DOHH2 (cell line): ENCODE measurements at regions not wholly inside any gene's neighbourhood (a gene's known extent, or its start where the extent isn't known, plus 50 kb on each side); places are given as distances from the start of the nearest gene placed in this dataset.
A peak's percentile ranks its signal among the peaks of the same experiment; 100 is the strongest.

Experiments
- H3F3A ChIP-seq: fragments of 200-600 bp; sonication (generic), shearing (Covaris generic); 2 replicates; pipeline ENCODE4 v1.6.0; 2016; ENCODE audit warnings: antibody characterized with exemption, mild to moderate bottlenecking; ENCODE audit not compliant: control insufficient read depth, insufficient read depth
- H3K27ac ChIP-seq: fragments of 200-600 bp; sonication (generic); 2 replicates; pipeline ENCODE4 v1.5.1; 2014; ENCODE audit warnings: low read depth, mild to moderate bottlenecking, low read length, moderate library complexity
- H3K27me3 ChIP-seq: fragments of 200-600 bp; sonication (generic); 2 replicates; pipeline ENCODE4 v1.6.1; 2014; ENCODE audit warnings: mild to moderate bottlenecking, low read length, mixed read lengths; ENCODE audit not compliant: control insufficient read depth
- H3K36me3 ChIP-seq: fragments of 200-600 bp; sonication (generic); 2 replicates; pipeline ENCODE4 v1.6.1; 2014; ENCODE audit warnings: mild to moderate bottlenecking, low read length, moderate library complexity, mixed read lengths; ENCODE audit not compliant: control insufficient read depth
- H3K4me1 ChIP-seq: fragments of 200-600 bp; sonication (generic); 2 replicates; pipeline ENCODE4 v1.6.1; 2014; ENCODE audit warnings: mild to moderate bottlenecking, low read length, mixed read lengths; ENCODE audit not compliant: control insufficient read depth
- H3K4me2 ChIP-seq: fragments of 200-600 bp; sonication (generic); 2 replicates; pipeline ENCODE4 v1.6.0; 2014; ENCODE audit warnings: mild to moderate bottlenecking, low read length, moderate library complexity
- H3K4me3 ChIP-seq: fragments of 200-600 bp; sonication (generic); 2 replicates; pipeline ENCODE4 v1.5.1; 2014; ENCODE audit warnings: mild to moderate bottlenecking, low read length, mixed read lengths
- H3K79me2 ChIP-seq: fragments of 200-600 bp; sonication (generic); 2 replicates; pipeline ENCODE4 v1.6.1; 2014; ENCODE audit warnings: mild to moderate bottlenecking, low read length, mixed read lengths; ENCODE audit not compliant: control insufficient read depth
- H3K9me2 ChIP-seq: fragments of 200-600 bp; sonication (generic); replicated peaks from 2 replicates; pipeline ENCODE4 v1.6.1; 2014; ENCODE audit warnings: mild to moderate bottlenecking, low read length, mixed read lengths; ENCODE audit not compliant: control insufficient read depth
- H3K9me3 ChIP-seq: fragments of 200-600 bp; sonication (generic); 2 replicates; pipeline ENCODE4 v1.6.1; 2014; ENCODE audit warnings: antibody characterized with exemption, low read length, mixed read lengths; ENCODE audit not compliant: control insufficient read depth, insufficient read depth
- H4K20me1 ChIP-seq: fragments of 200-600 bp; sonication (generic); 2 replicates; pipeline ENCODE4 v1.6.0; 2014; ENCODE audit warnings: low read depth, mild to moderate bottlenecking, antibody characterized with exemption, low read length, moderate library complexity; ENCODE audit not compliant: control insufficient read depth, insufficient read depth
- EZH2phosphoT487 ChIP-seq: fragments of 200-600 bp; sonication (generic); IDR thresholded peaks from 2 replicates; pipeline ENCODE4 v1.6.1; 2017; ENCODE audit warnings: borderline replicate concordance, mild to moderate bottlenecking, antibody characterized with exemption, low read length, moderate library complexity, mixed read lengths
- TF ChIP-seq, protein P1 (sequence below): fragments of 200-600 bp; sonication (generic); IDR thresholded peaks from one replicate; pipeline ENCODE4 v1.5.1; 2014; ENCODE audit warnings: antibody characterized with exemption, mild to moderate bottlenecking, low read depth, low read length; ENCODE audit not compliant: poor library complexity, severe bottlenecking

DNA sequence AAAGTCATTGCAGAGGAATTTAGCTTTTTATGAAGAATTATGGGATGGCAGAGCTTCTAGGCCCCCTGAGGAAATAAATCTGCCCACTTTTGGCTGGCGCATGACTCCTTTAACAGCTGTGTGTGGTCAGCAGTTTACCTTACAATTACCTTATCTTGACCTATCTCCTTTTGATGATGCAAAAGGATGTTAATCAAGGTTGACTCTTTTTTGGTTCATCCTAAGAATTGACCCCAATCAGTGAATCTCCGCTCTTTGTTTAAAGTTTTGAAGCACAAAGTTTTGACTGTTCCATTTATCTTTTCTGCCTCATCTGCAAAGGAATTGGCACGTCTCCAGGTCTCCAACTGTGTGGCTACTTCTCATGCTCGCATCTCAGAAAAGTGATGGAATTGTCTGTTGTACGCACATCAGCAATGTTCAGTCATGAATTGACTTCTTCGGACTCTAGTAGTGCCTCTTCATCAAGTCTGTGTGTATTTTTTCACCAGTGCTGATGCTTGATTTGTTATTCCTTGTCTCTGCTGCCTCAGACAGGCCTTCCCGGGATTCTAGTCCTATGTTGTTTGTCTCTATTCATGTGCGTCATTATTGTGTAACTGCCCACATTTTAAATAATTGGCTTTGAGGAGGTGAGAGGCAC lies 196.2 kb upstream of the CFAP20DC start:
- H3K36me3 ChIP-seq: peaks cover 21% of the 10 kb centered on the region
- H3K27ac ChIP-seq: peak overlapping the region; percentile 97
- H3K79me2 ChIP-seq: no peaks in the 10 kb centered on the region
- H3F3A ChIP-seq: peaks cover 16% of the 10 kb centered on the region
- H3K4me3 ChIP-seq: peak overlapping the region; percentile 69
- peaks cover 15% of the 10 kb centered on the region for H3K9me3 ChIP-seq
- H3K9me2 ChIP-seq: no peaks in the 10 kb centered on the region
- peak overlapping the region; percentile 93 for H3K4me2 ChIP-seq
- TF ChIP-seq EZH2phosphoT487: no peak
- TF ChIP-seq, protein P1, sequence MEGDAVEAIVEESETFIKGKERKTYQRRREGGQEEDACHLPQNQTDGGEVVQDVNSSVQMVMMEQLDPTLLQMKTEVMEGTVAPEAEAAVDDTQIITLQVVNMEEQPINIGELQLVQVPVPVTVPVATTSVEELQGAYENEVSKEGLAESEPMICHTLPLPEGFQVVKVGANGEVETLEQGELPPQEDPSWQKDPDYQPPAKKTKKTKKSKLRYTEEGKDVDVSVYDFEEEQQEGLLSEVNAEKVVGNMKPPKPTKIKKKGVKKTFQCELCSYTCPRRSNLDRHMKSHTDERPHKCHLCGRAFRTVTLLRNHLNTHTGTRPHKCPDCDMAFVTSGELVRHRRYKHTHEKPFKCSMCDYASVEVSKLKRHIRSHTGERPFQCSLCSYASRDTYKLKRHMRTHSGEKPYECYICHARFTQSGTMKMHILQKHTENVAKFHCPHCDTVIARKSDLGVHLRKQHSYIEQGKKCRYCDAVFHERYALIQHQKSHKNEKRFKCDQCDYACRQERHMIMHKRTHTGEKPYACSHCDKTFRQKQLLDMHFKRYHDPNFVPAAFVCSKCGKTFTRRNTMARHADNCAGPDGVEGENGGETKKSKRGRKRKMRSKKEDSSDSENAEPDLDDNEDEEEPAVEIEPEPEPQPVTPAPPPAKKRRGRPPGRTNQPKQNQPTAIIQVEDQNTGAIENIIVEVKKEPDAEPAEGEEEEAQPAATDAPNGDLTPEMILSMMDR: no peak
- H4K20me1 ChIP-seq: no peaks in the 10 kb centered on the region
- H3K4me1 ChIP-seq: peaks cover 66% of the 10 kb centered on the region
- no peaks in the 10 kb centered on the region for H3K27me3 ChIP-seq

DNA sequence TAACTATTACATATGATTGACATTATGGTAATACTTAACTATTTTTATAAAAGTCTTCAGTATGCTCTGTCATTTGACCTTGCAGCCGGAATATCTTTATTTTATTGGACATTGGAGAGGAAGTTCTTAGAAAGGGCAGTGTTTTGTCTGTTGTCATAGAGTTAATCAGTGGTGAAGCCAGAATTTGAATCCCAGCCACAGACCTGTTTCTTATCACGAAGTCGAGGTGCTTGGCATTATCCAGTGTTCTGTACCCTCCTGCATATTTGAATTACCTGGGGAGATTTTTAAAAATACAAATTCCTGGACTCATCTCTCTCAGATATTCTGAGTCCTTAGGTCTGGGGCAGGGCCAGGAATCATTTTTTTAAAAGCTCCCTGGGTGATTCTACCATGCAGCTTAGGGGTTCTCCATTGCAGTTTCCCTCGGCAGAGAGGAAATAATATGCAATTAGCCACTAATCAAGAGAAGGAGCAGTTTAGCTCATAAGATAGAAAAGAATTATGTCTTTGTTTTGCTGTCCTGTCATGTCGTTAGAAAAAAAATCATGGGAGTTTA lies 195.6 kb upstream of the CFAP20DC start:
- Histone ChIP-seq H3K27ac (peak overlapping the region; percentile 97), H3K4me3 (peak overlapping the region; percentile 69; the same call in 1 of the 2 replicates), H3K9me3 (peaks cover 15% of the 10 kb centered on the region), H3K9me2 (no peaks in the 10 kb centered on the region), H4K20me1 (no peaks in the 10 kb centered on the region), H3K4me1 (peaks cover 60% of the 10 kb centered on the region), H3K79me2 (no peaks in the 10 kb centered on the region), H3K36me3 (peaks cover 18% of the 10 kb centered on the region), H3K27me3 (no peaks in the 10 kb centered on the region), H3F3A (peaks cover 16% of the 10 kb centered on the region), H3K4me2 (peak overlapping the region; percentile 93)
- TF ChIP-seq, protein P1: no peak
- TF ChIP-seq EZH2phosphoT487: no peak

DNA sequence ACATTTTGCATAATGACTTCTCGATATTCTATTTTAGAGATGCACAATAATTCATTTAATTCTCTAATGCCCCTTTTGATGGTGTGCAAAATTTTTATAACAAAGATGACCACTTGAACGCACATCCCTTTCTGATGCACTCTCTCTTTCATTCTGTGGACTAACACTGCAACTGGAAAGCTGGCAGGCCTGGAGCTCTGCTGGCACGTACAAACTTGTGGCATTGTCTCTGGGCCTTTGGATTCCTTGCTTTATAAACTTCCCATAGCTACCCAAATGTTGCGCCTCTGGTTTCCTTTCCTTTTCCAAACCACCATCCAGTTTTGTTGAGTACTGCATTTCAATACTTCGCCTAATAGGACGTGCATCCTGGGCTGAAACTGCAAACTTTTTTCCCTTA lies 194.5 kb upstream of the CFAP20DC start:
- no peak overlapping the region for H3K4me3 ChIP-seq
- H3K27me3 ChIP-seq: no peaks in the 10 kb centered on the region
- no peak overlapping the region for H3K27ac ChIP-seq
- peaks cover 16% of the 10 kb centered on the region for H3K36me3 ChIP-seq
- TF ChIP-seq EZH2phosphoT487: no peak
- TF ChIP-seq, protein P1: no peak
- no peak overlapping the region for H3K4me2 ChIP-seq
- no peaks in the 10 kb centered on the region for H3K9me2 ChIP-seq
- peaks cover 16% of the 10 kb centered on the region for H3F3A ChIP-seq
- H4K20me1 ChIP-seq: no peaks in the 10 kb centered on the region
- peaks cover 13% of the 10 kb centered on the region for H3K9me3 ChIP-seq
- H3K79me2 ChIP-seq: no peaks in the 10 kb centered on the region
- H3K4me1 ChIP-seq: peaks cover 50% of the 10 kb centered on the region
